Stromal cell of bone marrow (primary cell): ENCODE measurements at regions not wholly inside any gene's neighbourhood (a gene's known extent, or its start where the extent isn't known, plus 50 kb on each side); places are given as distances from the start of the nearest gene placed in this dataset.
A peak's percentile ranks its signal among the peaks of the same experiment; 100 is the strongest.
"Not testable (repeated sequence)": the region's sequence is repeated elsewhere in the genome, so short reads cannot be mapped to it uniquely, and the experiment has no call there.

ENCODE experiments used
- DNase-seq: peaks from one replicate; pipeline ENCODE4 v3.0.0-alpha.2; 2012; ENCODE audit warnings: low read depth

- DNase-seq: not testable (repeated sequence)
Measured at GRCh38 chr14:37891500-37891899, 296.1 kb downstream of the TTC6 start.

DNA sequence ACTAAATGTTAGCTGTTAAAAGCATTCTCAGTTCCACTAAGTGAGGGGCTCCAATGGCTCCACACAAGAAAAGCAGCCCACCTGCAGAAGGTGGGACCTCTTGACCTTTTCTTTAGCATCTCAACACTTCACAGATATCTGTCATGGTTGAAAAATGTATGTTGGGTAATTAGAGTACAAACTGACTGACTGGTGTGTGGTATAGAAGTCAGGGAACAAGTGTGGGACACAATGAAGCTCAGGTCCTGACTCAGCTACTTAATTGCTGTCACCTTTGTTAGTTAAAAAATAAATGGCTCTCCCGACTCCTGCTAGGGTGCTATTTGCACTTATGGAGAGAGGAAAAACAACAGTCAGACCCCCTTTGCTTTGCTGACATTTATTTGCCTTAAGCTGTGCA is 299.0 kb downstream of the TTC6 start:
- DNase-seq: no peak

DNA sequence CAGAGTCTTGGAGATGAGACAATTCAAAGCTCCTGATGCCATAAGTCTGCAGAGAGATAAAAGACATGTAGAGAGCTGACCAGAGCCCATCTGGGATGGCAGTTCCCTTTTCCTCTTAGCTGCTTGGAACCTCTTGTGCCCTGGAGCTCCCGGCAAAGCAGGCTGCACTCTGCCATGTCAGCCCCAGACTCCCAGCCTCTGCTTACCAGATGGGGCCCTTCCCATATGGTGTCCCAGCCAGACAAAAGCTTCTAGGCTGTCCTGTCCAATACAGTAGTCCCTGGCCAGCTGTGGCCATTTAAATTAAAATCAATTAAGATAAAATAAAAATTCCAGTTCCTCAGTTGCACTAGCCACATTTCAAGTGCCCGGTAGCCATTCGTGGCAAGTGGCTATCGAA is 303.9 kb downstream of the TTC6 start:
- DNase-seq: no peak

DNA sequence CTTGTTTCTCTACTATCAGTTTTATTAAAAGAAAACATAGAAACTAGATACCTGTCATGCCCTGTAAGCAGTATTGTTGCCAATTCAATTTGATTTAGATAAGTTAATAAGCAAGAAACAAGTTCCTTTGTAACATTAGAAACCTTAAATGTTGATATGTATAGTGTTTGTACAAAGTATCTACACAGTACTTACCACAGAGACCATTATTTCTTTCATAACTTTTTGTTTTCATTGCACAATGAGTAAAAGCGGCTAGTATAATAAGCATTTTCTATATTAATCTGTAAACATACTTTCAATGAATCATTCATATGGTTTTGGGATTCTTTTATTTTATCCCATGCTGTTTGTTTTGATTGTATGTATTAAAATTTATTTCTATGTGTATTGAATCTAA is 305.1 kb downstream of the TTC6 start:
- no peak for DNase-seq

GRCh38 chr14:37901978-37902377 is 305.7 kb upstream of the SSTR1 start:
- peak; percentile 64 for DNase-seq

GRCh38 chr14:37903343-37904191 is 304.1 kb upstream of the SSTR1 start:
- peak; percentile 32 for DNase-seq

- no peak for DNase-seq
Measured at GRCh38 chr14:37924622-37925021, 283.1 kb upstream of the SSTR1 start.

GRCh38 chr14:37932008-37932407 is 275.7 kb upstream of the SSTR1 start:
- DNase-seq: peak; percentile 32

DNA sequence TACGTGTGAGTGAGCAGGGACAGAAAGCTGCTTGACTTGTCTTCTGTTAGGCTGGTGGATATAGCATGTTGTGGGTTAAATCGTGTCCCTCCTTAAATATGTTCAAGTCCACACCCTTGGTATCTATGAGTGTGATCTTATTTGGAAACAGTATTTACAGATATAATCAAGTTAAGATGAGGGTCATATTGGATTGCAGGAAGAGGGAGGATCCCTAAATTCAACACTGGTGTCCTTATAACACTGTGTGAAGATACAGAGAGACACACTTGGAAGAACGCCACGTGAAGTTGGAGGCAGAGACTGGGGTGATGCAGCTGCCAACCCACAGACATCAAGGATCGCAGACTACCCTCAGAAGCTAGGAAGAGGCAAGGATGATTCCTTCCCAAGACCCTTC is 275.2 kb upstream of the SSTR1 start:
- DNase-seq: no peak

GRCh38 chr14:37936971-37937370 is 270.7 kb upstream of the SSTR1 start:
- DNase-seq: no peak

DNA sequence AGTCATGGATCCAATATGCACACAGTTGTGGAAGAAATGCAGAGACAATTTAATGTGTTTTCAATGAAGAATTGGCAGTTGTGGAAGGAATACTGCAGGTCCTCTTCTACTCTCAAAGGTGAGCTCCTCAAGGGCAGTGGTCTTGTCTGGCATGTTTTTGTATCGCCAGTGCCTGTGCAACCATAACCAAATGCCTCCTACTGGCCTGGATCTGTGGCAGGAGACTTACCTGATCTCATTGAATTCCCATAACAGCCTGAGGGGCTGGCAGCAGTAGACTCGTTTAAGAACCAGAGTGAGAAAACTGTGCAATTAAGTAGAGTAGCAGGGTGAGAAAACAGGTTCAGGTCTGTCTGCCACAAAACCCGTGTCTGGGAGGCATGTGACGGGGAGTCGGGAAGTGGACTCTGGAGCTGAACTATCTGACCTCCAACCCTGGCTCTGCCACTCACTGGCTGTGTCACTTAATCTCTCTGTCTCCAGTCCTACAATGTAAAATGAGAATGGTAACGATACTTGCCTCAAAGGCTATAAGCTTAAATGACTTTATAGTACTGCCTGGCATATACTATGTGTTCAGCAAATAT is 268.2 kb upstream of the SSTR1 start:
- DNase-seq: no peak

- DNase-seq: no peak
Measured at GRCh38 chr14:37945959-37946358, 261.7 kb upstream of the SSTR1 start.

DNA sequence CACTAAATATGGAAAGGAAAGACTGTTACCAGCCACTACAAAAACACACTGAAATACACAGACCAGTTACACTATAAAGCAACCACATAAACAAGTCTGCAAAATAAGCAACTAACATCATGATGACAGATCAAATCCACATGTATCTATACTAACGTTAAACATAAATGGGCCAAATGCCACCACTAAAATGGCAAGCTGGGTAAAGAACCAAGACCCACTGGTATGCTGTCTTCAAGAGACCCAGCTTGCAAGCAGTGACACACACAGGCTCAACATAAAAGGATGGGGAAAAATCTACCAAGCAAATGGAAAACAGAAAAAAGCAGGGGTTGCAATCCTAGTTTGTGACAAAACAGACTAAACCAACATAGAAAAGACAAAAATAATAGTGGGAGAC is 260.9 kb upstream of the SSTR1 start:
- no peak for DNase-seq

GRCh38 chr14:37948266-37948665 is 259.4 kb upstream of the SSTR1 start:
- no peak for DNase-seq

DNA sequence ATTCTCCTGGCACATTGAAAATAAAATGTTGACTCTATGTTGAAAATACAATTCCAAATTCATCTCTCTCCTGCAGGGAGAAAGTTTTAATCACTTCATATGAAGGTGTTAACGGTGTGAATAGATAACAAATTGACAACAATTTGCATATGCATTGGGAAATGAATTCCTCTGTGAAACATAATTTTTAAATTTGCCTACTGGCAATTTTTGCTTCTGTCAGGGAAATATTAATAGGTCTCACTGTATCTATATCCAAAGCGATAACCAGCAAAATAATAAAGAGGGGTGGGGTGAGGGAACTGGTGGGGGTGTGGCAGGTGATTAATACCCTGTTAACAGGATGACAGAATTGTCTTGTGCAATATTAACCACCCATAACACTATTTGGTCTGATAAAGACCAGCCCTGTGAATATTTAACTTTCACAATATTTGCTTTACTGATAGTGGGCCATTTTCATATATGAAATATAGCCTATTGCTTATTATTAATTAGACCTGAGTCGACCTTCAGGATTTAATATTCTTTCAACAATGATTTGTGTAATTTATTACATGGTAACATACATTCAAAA is 239.0 kb upstream of the SSTR1 start:
- DNase-seq: no peak

DNA sequence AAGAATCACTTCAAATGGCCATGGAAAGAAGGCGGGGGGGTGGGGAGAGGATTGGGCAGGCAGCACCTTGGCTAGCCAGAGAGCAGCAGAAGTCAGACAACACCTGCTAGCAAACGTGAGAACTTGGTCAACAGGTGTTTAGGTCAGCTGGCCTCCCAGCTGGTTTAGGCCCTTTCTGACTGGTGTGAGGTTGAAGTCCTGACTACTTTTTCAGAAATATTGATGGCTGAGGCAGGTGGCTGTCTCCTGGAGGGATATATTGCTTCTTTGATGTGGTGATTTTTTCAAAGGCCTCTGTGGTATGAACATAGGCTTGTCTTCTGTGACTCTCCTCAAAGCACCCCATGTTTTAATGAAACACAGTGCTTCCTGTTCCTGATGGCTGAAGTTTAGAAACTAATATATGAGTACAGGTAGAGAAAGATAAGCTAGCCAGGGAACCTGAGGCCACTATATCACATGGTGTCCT is 238.2 kb upstream of the SSTR1 start:
- DNase-seq: no peak

- no peak for DNase-seq
Measured at GRCh38 chr14:37970696-37971095, 237.0 kb upstream of the SSTR1 start.

GRCh38 chr14:37972941-37973887 is 234.5 kb upstream of the SSTR1 start:
- DNase-seq: no peak

GRCh38 chr14:37974421-37974820 is 233.3 kb upstream of the SSTR1 start:
- DNase-seq: no peak

DNA sequence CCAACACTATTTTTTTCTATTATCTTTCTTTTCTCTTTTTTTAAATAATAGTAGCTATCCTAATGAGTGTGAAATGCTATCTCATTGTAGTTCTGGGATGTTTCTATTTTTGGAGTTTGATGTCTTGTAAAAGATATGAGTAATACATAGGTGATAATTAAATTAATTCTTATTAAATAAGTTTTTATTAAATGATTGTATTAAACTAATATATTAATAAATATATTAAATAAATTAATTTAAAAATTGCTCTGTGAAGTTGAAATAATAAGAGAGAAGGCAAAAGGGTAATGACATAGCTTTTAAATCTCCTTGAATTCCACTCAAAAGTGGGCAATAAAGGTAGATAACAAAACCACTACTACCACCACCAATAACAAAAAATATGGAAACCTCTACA is 230.2 kb upstream of the SSTR1 start:
- no peak for DNase-seq

DNA sequence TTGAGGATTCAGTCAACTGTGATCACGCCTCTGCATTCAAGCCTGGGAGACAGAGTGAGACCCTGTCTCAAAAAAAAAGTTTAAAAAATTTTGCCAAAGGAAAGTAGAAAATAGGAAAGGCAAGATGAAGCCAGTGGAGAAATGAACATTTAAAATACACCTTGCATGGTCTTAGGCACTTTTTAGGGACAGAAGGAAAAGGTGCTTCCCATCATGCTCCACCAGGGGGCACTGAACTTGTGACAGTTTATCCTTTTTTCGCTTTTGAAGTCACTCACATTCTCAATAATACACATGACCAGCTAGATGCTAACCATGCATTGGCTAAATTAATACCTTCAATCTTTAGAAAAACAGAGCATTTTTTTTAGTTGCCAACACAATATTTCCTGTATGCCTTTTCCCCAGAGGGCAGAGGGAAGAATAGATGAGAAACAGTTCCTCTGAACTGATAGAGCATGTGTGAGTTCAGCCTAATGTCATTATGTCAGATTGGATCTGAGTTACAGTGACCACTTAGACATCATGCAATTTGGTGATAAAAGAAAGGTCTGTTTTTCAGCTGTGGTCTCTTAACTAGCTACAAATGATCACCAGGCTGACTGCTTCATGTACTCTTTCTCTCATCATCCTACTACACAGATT is 221.8 kb upstream of the SSTR1 start:
- peak; percentile 12 for DNase-seq

GRCh38 chr14:37988472-37988871 is 219.2 kb upstream of the SSTR1 start:
- DNase-seq: no peak
